WI38 (cell line): ENCODE measurements at regions not wholly inside any gene's neighbourhood (a gene's known extent, or its start where the extent isn't known, plus 50 kb on each side); places are given as distances from the start of the nearest gene placed in this dataset.
A peak's percentile ranks its signal among the peaks of the same experiment; 100 is the strongest.
"Not testable (repeated sequence)": the region's sequence is repeated elsewhere in the genome, so short reads cannot be mapped to it uniquely, and the experiment has no call there.

Source experiments
- H3K4me3 ChIP-seq: 2 replicates; pipeline ENCODE4 v1.5.1; 2011; ENCODE audit warnings: low read depth, mild to moderate bottlenecking, control low read depth, low read length
- CTCF ChIP-seq: IDR thresholded peaks from 2 replicates; pipeline ENCODE4 v1.5.1; 2012; ENCODE audit warnings: low read depth, mild to moderate bottlenecking, control low read depth, low read length

- no peak overlapping the region for H3K4me3 ChIP-seq
- TF ChIP-seq CTCF: no peak
These were observed 164.3 kb upstream of the PABPC3 start for GRCh38 chr13:24931450-24932251.

DNA sequence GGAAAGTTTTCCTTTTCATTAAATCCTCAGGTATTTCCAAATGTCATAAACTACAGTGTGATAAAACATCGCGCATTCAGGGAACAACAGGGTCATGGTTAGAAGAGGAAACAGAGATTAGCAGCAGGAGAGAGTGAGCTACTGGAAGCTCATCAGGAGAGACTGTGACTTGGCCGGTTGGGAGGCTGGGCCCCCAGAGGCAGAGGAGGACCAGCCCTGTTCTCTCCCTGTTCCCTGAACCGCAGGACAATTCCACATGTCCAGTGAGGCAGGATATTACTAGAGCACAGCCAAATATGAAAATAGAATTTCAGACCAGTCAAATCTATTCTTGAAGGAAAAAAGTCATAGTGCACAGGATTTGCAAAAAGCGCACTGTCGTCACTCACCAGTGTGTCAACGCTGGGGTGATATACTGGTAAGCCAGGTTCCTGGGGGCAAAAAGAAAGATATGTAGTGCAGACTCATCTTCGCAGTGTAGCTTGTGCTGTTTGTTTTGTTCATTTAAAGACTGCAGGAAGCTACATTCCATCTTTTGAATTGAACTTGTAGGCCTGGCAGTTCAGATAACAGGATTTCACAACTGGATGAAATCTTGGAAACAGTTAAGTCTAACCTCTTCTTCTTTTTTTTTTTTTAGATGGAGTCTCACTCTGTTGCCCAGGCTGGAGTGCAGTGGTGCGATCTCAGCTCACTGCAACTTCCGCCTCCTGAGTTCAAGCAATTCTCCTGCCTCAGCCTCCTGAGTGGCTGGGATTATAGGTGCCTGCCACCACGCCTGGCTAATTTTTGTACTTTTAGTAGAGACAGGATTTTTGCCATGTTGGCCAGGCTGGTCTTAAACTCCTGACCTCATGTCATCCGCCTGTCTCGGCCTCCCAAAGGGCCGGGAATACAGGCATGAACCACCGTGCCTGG lies 162.6 kb upstream of the PABPC3 start:
- not testable (repeated sequence) for H3K4me3 ChIP-seq

DNA sequence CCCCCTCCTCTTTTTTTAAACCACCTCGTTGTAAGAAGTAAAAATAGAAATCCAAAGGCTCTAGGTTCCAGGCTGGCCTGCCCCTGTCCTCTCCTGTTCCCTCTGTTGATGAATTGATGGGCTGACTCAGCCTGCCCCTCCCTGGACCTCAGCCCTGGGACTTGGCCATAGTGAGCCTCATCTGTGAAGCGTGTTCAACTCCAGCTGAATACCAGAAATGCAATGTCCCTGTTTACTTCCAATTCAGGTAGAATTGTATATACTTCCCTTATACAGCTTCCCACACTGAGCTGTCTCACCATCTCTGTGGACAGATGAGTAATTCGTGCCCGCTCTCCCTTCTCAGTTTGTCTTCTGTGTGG lies 161.9 kb upstream of the PABPC3 start:
- H3K4me3 ChIP-seq: not testable (repeated sequence)

DNA sequence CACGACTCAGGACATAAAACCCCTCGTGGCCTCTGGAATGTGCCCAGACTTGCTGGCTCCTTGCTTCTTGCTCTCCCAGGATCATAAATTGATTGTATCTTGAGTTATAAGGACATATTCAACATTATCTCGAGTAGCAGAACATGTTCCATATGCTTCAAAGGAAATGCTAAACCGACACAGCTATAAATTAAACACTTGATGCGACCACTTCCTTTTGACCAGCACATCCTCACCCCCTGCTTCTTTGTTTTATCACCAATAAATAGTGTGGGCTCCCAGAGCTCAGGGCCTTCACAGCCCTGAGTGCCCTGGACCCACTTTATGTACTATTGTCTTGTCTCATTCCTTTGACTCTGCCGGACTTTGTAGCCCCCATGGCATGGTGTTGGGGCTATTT lies 157.0 kb upstream of the PABPC3 start:
- H3K4me3 ChIP-seq: no peak overlapping the region
- no peak for TF ChIP-seq CTCF

DNA sequence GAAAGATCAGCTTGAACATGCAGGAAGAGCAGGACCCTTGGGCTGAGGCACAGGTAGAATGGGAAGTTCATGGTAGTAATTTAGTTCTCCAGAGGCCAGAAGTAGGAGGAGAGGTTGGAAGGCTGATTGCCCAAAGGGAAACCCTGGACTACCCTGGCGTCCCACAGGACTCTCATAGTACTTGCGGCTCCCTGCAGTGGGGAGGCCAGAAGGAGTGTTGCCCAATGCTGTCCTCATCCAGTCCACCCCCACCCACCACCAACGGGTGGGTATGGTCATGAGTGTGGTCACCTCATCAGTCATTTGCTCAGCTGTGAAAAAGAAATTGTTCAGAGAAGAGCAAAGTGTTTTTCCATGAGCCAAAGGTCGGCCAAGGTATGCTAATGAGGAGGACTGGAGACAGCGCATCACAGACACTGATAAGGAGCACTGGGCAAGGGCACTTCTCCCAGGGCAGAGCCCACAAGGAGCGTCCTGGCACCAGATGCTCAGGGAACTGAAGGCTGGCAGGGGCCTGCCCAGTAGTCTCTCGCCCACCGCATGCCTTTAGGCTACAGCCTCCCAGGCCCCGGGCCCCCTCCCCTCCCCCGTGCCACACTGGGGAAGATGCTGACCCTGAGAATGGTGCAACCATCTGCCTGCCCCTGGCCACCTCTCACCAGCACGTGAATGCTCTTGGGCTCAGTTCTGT lies 154.8 kb upstream of the PABPC3 start:
- H3K4me3 ChIP-seq: not testable (repeated sequence)

GRCh38 chr13:24943136-24943535 lies 152.8 kb upstream of the PABPC3 start:
- no peak for TF ChIP-seq CTCF
- no peak overlapping the region for H3K4me3 ChIP-seq

GRCh38 chr13:24944073-24944472 lies 151.9 kb upstream of the PABPC3 start:
- H3K4me3 ChIP-seq: not testable (repeated sequence)

GRCh38 chr13:24948977-24949376 lies 147.0 kb upstream of the PABPC3 start:
- H3K4me3 ChIP-seq: not testable (repeated sequence)

- not testable (repeated sequence) for H3K4me3 ChIP-seq
These were observed 145.3 kb upstream of the PABPC3 start for GRCh38 chr13:24950611-24951010.

DNA sequence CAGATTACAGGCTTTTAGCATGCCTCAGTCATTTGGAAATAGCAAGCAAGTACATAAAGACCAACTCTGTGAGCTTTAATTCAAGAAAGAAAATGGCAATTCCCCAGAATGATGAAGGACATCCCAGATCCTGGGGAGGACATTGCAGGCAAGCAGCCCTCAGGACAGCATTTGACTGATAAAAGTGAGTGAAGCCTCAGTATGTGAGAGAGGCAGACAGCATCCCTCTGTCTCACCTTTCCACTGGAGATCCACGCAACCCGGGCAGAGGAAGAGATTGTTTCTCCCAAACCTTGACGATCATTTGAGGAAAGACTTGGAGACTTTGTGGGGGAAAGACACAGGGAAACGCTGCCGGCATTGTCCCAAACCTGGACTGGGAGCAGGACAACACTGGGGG lies 128.0 kb upstream of the PABPC3 start:
- H3K4me3 ChIP-seq: peak overlapping the region; percentile 14

GRCh38 chr13:24968416-24968815 lies 127.5 kb upstream of the PABPC3 start:
- H3K4me3 ChIP-seq: peak overlapping the region; percentile 14
- peak; percentile 38 for TF ChIP-seq CTCF

DNA sequence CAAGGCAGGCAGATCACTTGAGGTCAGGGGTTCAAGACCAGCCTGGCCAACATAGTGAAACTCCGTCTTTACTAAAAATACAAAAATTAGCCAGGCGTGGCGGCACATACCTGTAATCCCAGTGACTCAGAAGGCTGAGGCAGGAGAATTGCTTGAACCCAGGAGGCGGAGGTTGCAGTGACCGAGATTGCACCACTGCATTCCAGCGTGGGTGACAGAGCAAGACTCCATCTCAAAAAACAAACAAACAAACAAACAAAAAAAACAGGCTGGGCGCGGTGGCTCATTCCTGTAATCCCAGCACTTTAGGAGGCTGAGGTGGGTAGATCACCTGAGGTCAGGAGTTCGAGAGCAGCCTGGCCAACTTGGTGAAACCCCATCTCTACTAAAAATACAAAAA lies 122.8 kb upstream of the PABPC3 start:
- not testable (repeated sequence) for H3K4me3 ChIP-seq

GRCh38 chr13:24981181-24981803 lies 114.6 kb upstream of the PABPC3 start:
- not testable (repeated sequence) for H3K4me3 ChIP-seq
